Activated naive CD4-positive, alpha-beta T cell treated with anti-CD3 and anti-CD28 coated beads, Interleukin-2, amount 10 ng/mL, durations not matched to agents 7 days and 5 days (primary cell): ENCODE measurements at regions not wholly inside any gene's neighbourhood (a gene's known extent, or its start where the extent isn't known, plus 50 kb on each side); places are given as distances from the start of the nearest gene placed in this dataset.

Experiments used
- CTCF ChIA-PET: fragments of 350-600 bp; sonication (Branson Sonifier 250); formaldehyde crosslinking; loops from one replicate; lab custom pipeline; 2021; ENCODE audit warnings: antibody characterized with exemption; lab: Charles Lee
- DNase-seq: peaks from one replicate; pipeline ENCODE4 v3.0.0-alpha.2; 2020
- H3K27ac Mint-ChIP-seq: one replicate; pipeline ENCODE4 v1.8.0; 2021; ENCODE audit warnings: mild to moderate bottlenecking, moderate library complexity, mixed read lengths
- H3K27me3 Mint-ChIP-seq: one replicate; pipeline ENCODE4 v1.8.0; 2021; ENCODE audit warnings: mild to moderate bottlenecking, mixed read lengths
- H3K36me3 Mint-ChIP-seq: one replicate; pipeline ENCODE4 v1.8.0; 2021; ENCODE audit warnings: mixed read lengths
- H3K4me1 Mint-ChIP-seq: one replicate; pipeline ENCODE4 v1.8.0; 2021; ENCODE audit warnings: mixed read lengths
- H3K4me3 Mint-ChIP-seq: one replicate; pipeline ENCODE4 v1.8.0; 2021; ENCODE audit warnings: mild to moderate bottlenecking, moderate library complexity, mixed read lengths
- H3K9me3 Mint-ChIP-seq: one replicate; pipeline ENCODE4 v1.8.0; 2021; ENCODE audit warnings: mixed read lengths

- Mint-ChIP-seq H3K36me3 (no peaks in the 10 kb centered on the region), H3K27ac (no peak overlapping the region), H3K9me3 (peaks cover 7% of the 10 kb centered on the region), H3K4me3 (no peak overlapping the region), H3K27me3 (no peaks in the 10 kb centered on the region), H3K4me1 (no peaks in the 10 kb centered on the region)
- CTCF ChIA-PET = no interaction called here
- no peak for DNase-seq
Observed at GRCh38 chr13:57946361-57946760, 314.8 kb downstream of the PCDH17 start.

GRCh38 chr13:57948884-57949283 is 317.3 kb downstream of the PCDH17 start:
- CTCF ChIA-PET = no interaction called here
- H3K27me3 Mint-ChIP-seq = no peaks in the 10 kb centered on the region
- no peak for DNase-seq
- H3K4me1 Mint-ChIP-seq = no peaks in the 10 kb centered on the region
- no peak overlapping the region for H3K4me3 Mint-ChIP-seq
- no peaks in the 10 kb centered on the region for H3K36me3 Mint-ChIP-seq
- H3K27ac Mint-ChIP-seq = no peak overlapping the region
- H3K9me3 Mint-ChIP-seq = peaks cover 16% of the 10 kb centered on the region

GRCh38 chr13:57969951-57970350 is 338.4 kb downstream of the PCDH17 start:
- H3K9me3 Mint-ChIP-seq = peaks cover 30% of the 10 kb centered on the region
- no peaks in the 10 kb centered on the region for H3K27me3 Mint-ChIP-seq
- no peak overlapping the region for H3K4me3 Mint-ChIP-seq
- no peaks in the 10 kb centered on the region for H3K4me1 Mint-ChIP-seq
- H3K27ac Mint-ChIP-seq = no peak overlapping the region
- H3K36me3 Mint-ChIP-seq = no peaks in the 10 kb centered on the region
- CTCF ChIA-PET = no interaction called here
- DNase-seq = no peak

GRCh38 chr13:57970404-57970803 is 338.9 kb downstream of the PCDH17 start:
- Mint-ChIP-seq H3K27ac (no peak overlapping the region), H3K4me1 (no peaks in the 10 kb centered on the region), H3K4me3 (no peak overlapping the region), H3K36me3 (no peaks in the 10 kb centered on the region), H3K27me3 (no peaks in the 10 kb centered on the region), H3K9me3 (peaks cover 30% of the 10 kb centered on the region)
- CTCF ChIA-PET = no interaction called here
- no peak for DNase-seq

GRCh38 chr13:57982782-57983181 is 351.2 kb downstream of the PCDH17 start:
- CTCF ChIA-PET = no interaction called here
- no peak for DNase-seq
- Mint-ChIP-seq H3K4me3 (no peak overlapping the region), H3K4me1 (no peaks in the 10 kb centered on the region), H3K36me3 (no peaks in the 10 kb centered on the region), H3K9me3 (peaks cover 20% of the 10 kb centered on the region), H3K27me3 (no peaks in the 10 kb centered on the region), H3K27ac (no peak overlapping the region)

- H3K9me3 Mint-ChIP-seq = peaks cover 23% of the 10 kb centered on the region
- CTCF ChIA-PET = no interaction called here
Observed at GRCh38 chr13:57988276-57988675, 356.7 kb downstream of the PCDH17 start.

GRCh38 chr13:57991041-57991440 is 359.5 kb downstream of the PCDH17 start:
- Mint-ChIP-seq H3K4me1 (no peaks in the 10 kb centered on the region), H3K27ac (no peak overlapping the region)
- CTCF ChIA-PET = no interaction called here

More at GRCh38 chr13:57988276-57988675, 356.7 kb downstream of the PCDH17 start:
- H3K27ac Mint-ChIP-seq = no peak overlapping the region
- H3K4me1 Mint-ChIP-seq = no peaks in the 10 kb centered on the region
- H3K27me3 Mint-ChIP-seq = no peaks in the 10 kb centered on the region
- no peak overlapping the region for H3K4me3 Mint-ChIP-seq
- no peak for DNase-seq
- H3K36me3 Mint-ChIP-seq = no peaks in the 10 kb centered on the region

GRCh38 chr13:57992416-57992815 is 360.9 kb downstream of the PCDH17 start:
- peaks cover 14% of the 10 kb centered on the region for H3K9me3 Mint-ChIP-seq
- no peaks in the 10 kb centered on the region for H3K36me3 Mint-ChIP-seq
- DNase-seq = no peak
- no peaks in the 10 kb centered on the region for H3K27me3 Mint-ChIP-seq
- CTCF ChIA-PET = no interaction called here
- no peaks in the 10 kb centered on the region for H3K4me1 Mint-ChIP-seq
- H3K4me3 Mint-ChIP-seq = no peak overlapping the region
- no peak overlapping the region for H3K27ac Mint-ChIP-seq

More at GRCh38 chr13:57991041-57991440, 359.5 kb downstream of the PCDH17 start:
- Mint-ChIP-seq H3K4me3 (no peak overlapping the region), H3K36me3 (no peaks in the 10 kb centered on the region), H3K9me3 (peaks cover 18% of the 10 kb centered on the region), H3K27me3 (no peaks in the 10 kb centered on the region)
- no peak for DNase-seq

- Mint-ChIP-seq H3K27me3 (no peaks in the 10 kb centered on the region), H3K36me3 (no peaks in the 10 kb centered on the region), H3K9me3 (peaks cover 25% of the 10 kb centered on the region), H3K4me3 (no peak overlapping the region), H3K4me1 (no peaks in the 10 kb centered on the region), H3K27ac (no peak overlapping the region)
- no peak for DNase-seq
- CTCF ChIA-PET = no interaction called here
Observed at GRCh38 chr13:57996717-57997116, 365.2 kb downstream of the PCDH17 start.

- H3K27me3 Mint-ChIP-seq = no peaks in the 10 kb centered on the region
- H3K4me1 Mint-ChIP-seq = no peaks in the 10 kb centered on the region
- DNase-seq = no peak
- no peak overlapping the region for H3K4me3 Mint-ChIP-seq
- H3K9me3 Mint-ChIP-seq = peaks cover 15% of the 10 kb centered on the region
- no peaks in the 10 kb centered on the region for H3K36me3 Mint-ChIP-seq
- no peak overlapping the region for H3K27ac Mint-ChIP-seq
- CTCF ChIA-PET = no interaction called here
Observed at GRCh38 chr13:58004751-58005150, 373.2 kb downstream of the PCDH17 start.

- Mint-ChIP-seq H3K9me3 (peaks cover 2% of the 10 kb centered on the region), H3K4me1 (no peaks in the 10 kb centered on the region), H3K27ac (no peak overlapping the region), H3K4me3 (no peak overlapping the region), H3K36me3 (no peaks in the 10 kb centered on the region), H3K27me3 (no peaks in the 10 kb centered on the region)
- no peak for DNase-seq
- CTCF ChIA-PET = no interaction called here
Observed at GRCh38 chr13:58018020-58018419, 386.5 kb downstream of the PCDH17 start.

GRCh38 chr13:58018865-58019264 is 387.3 kb downstream of the PCDH17 start:
- CTCF ChIA-PET = no interaction called here
- Mint-ChIP-seq H3K4me1 (no peaks in the 10 kb centered on the region), H3K27me3 (no peaks in the 10 kb centered on the region), H3K27ac (no peak overlapping the region), H3K9me3 (peaks cover 2% of the 10 kb centered on the region), H3K36me3 (no peaks in the 10 kb centered on the region), H3K4me3 (no peak overlapping the region)
- DNase-seq = no peak

GRCh38 chr13:58024103-58024502 is 392.6 kb downstream of the PCDH17 start:
- no peaks in the 10 kb centered on the region for H3K4me1 Mint-ChIP-seq
- H3K9me3 Mint-ChIP-seq = no peaks in the 10 kb centered on the region
- H3K36me3 Mint-ChIP-seq = no peaks in the 10 kb centered on the region
- CTCF ChIA-PET = no interaction called here
- H3K27ac Mint-ChIP-seq = no peak overlapping the region
- DNase-seq = no peak
- H3K4me3 Mint-ChIP-seq = no peak overlapping the region
- H3K27me3 Mint-ChIP-seq = no peaks in the 10 kb centered on the region

- Mint-ChIP-seq H3K27ac (no peak overlapping the region), H3K27me3 (no peaks in the 10 kb centered on the region), H3K4me3 (no peak overlapping the region), H3K36me3 (no peaks in the 10 kb centered on the region), H3K9me3 (peaks cover under 1% of the 10 kb centered on the region), H3K4me1 (no peaks in the 10 kb centered on the region)
- CTCF ChIA-PET = no interaction called here
- DNase-seq = no peak
Observed at GRCh38 chr13:58025821-58026220, 394.3 kb downstream of the PCDH17 start.

GRCh38 chr13:58032676-58033460 is 401.3 kb downstream of the PCDH17 start:
- no peak overlapping the region for H3K27ac Mint-ChIP-seq
- CTCF ChIA-PET = no interaction called here
- H3K4me3 Mint-ChIP-seq = no peak overlapping the region
- no peak for DNase-seq
- peaks cover 2% of the 10 kb centered on the region for H3K9me3 Mint-ChIP-seq
- H3K27me3 Mint-ChIP-seq = no peaks in the 10 kb centered on the region
- no peaks in the 10 kb centered on the region for H3K4me1 Mint-ChIP-seq
- H3K36me3 Mint-ChIP-seq = no peaks in the 10 kb centered on the region
